Mononuclear cell (primary cell): ENCODE measurements at regions not wholly inside any gene's neighbourhood (a gene's known extent, or its start where the extent isn't known, plus 50 kb on each side); places are given as distances from the start of the nearest gene placed in this dataset.
"Not testable (repeated sequence)": the region's sequence is repeated elsewhere in the genome, so short reads cannot be mapped to it uniquely, and the experiment has no call there.

Experiments
- H3K27me3 ChIP-seq: 2 replicates; pipeline ENCODE4 v1.6.0; 2011; ENCODE audit warnings: low read length, control low read depth; ENCODE audit not compliant: insufficient read depth
- H3K4me1 ChIP-seq: 2 replicates; pipeline ENCODE4 v1.5.1; 2011; ENCODE audit warnings: mild to moderate bottlenecking, low read length, control low read depth; ENCODE audit not compliant: insufficient read depth
- H3K4me3 ChIP-seq: 2 replicates; pipeline ENCODE4 v1.5.1; 2011; ENCODE audit warnings: mild to moderate bottlenecking, low read length, moderate library complexity
- H3K9me3 ChIP-seq: 2 replicates; pipeline ENCODE4 v1.5.1; 2011; ENCODE audit warnings: low read depth, mild to moderate bottlenecking, control low read depth, low read length

- Histone ChIP-seq H3K9me3 (no peaks in the 10 kb centered on the region), H3K4me3 (no peak overlapping the region), H3K27me3 (no peaks in the 10 kb centered on the region), H3K4me1 (no peaks in the 10 kb centered on the region)
Observed at GRCh38 chr6:15829156-15829555, 166.3 kb upstream of the DTNBP1 start.

- H3K4me3 ChIP-seq: no peak overlapping the region
- no peaks in the 10 kb centered on the region for H3K27me3 ChIP-seq
- no peaks in the 10 kb centered on the region for H3K4me1 ChIP-seq
- H3K9me3 ChIP-seq: no peaks in the 10 kb centered on the region
Observed at GRCh38 chr6:15827496-15828255, 164.8 kb upstream of the DTNBP1 start.

- no peaks in the 10 kb centered on the region for H3K27me3 ChIP-seq
- H3K4me3 ChIP-seq: no peak overlapping the region
- no peaks in the 10 kb centered on the region for H3K4me1 ChIP-seq
- no peaks in the 10 kb centered on the region for H3K9me3 ChIP-seq
Observed at GRCh38 chr6:15826814-15827318, 164.0 kb upstream of the DTNBP1 start.

- no peaks in the 10 kb centered on the region for H3K27me3 ChIP-seq
- H3K4me3 ChIP-seq: no peak overlapping the region
- no peaks in the 10 kb centered on the region for H3K4me1 ChIP-seq
- H3K9me3 ChIP-seq: no peaks in the 10 kb centered on the region
Observed at GRCh38 chr6:15825332-15825930, 162.6 kb upstream of the DTNBP1 start.

- Histone ChIP-seq H3K27me3 (no peaks in the 10 kb centered on the region), H3K4me1 (no peaks in the 10 kb centered on the region), H3K4me3 (no peak overlapping the region), H3K9me3 (no peaks in the 10 kb centered on the region)
Observed at GRCh38 chr6:15824811-15825210, 162.0 kb upstream of the DTNBP1 start.

- H3K9me3 ChIP-seq: no peaks in the 10 kb centered on the region
- no peaks in the 10 kb centered on the region for H3K27me3 ChIP-seq
- no peak overlapping the region for H3K4me3 ChIP-seq
- H3K4me1 ChIP-seq: no peaks in the 10 kb centered on the region
Observed at GRCh38 chr6:15823838-15824414, 161.1 kb upstream of the DTNBP1 start.

- Histone ChIP-seq H3K4me3 (no peak overlapping the region), H3K4me1 (no peaks in the 10 kb centered on the region), H3K27me3 (no peaks in the 10 kb centered on the region), H3K9me3 (no peaks in the 10 kb centered on the region)
Observed at GRCh38 chr6:15822835-15823234, 160.0 kb upstream of the DTNBP1 start.

GRCh38 chr6:15819841-15820240 is 157.0 kb upstream of the DTNBP1 start:
- H3K27me3 ChIP-seq: no peaks in the 10 kb centered on the region
- no peaks in the 10 kb centered on the region for H3K4me1 ChIP-seq
- H3K4me3 ChIP-seq: no peak overlapping the region
- no peaks in the 10 kb centered on the region for H3K9me3 ChIP-seq

GRCh38 chr6:15819226-15819625 is 156.4 kb upstream of the DTNBP1 start:
- H3K4me3 ChIP-seq: no peak overlapping the region
- no peaks in the 10 kb centered on the region for H3K27me3 ChIP-seq
- H3K9me3 ChIP-seq: no peaks in the 10 kb centered on the region
- no peaks in the 10 kb centered on the region for H3K4me1 ChIP-seq

- Histone ChIP-seq H3K4me3 (no peak overlapping the region), H3K4me1 (peaks cover 6% of the 10 kb centered on the region), H3K9me3 (no peaks in the 10 kb centered on the region), H3K27me3 (no peaks in the 10 kb centered on the region)
Observed at GRCh38 chr6:15818491-15818890, 155.7 kb upstream of the DTNBP1 start.

- no peak overlapping the region for H3K4me3 ChIP-seq
- no peaks in the 10 kb centered on the region for H3K27me3 ChIP-seq
- H3K4me1 ChIP-seq: peaks cover 7% of the 10 kb centered on the region
- no peaks in the 10 kb centered on the region for H3K9me3 ChIP-seq
Observed at GRCh38 chr6:15818044-15818443, 155.2 kb upstream of the DTNBP1 start.

GRCh38 chr6:15817100-15817499 is 154.3 kb upstream of the DTNBP1 start:
- no peaks in the 10 kb centered on the region for H3K9me3 ChIP-seq
- peaks cover 7% of the 10 kb centered on the region for H3K4me1 ChIP-seq
- no peak overlapping the region for H3K4me3 ChIP-seq
- H3K27me3 ChIP-seq: no peaks in the 10 kb centered on the region

GRCh38 chr6:15816661-15817060 is 153.8 kb upstream of the DTNBP1 start:
- no peak overlapping the region for H3K4me3 ChIP-seq
- H3K4me1 ChIP-seq: peaks cover 7% of the 10 kb centered on the region
- H3K9me3 ChIP-seq: no peaks in the 10 kb centered on the region
- H3K27me3 ChIP-seq: no peaks in the 10 kb centered on the region

GRCh38 chr6:15813698-15814097 is 150.9 kb upstream of the DTNBP1 start:
- not testable (repeated sequence) for H3K27me3 ChIP-seq, H3K4me1 ChIP-seq, H3K4me3 ChIP-seq, H3K9me3 ChIP-seq

GRCh38 chr6:15811107-15811506 is 148.3 kb upstream of the DTNBP1 start:
- no peak overlapping the region for H3K4me3 ChIP-seq
- H3K9me3 ChIP-seq: no peaks in the 10 kb centered on the region
- no peaks in the 10 kb centered on the region for H3K27me3 ChIP-seq
- peaks cover 7% of the 10 kb centered on the region for H3K4me1 ChIP-seq
